ENCODE measurements at regions not wholly inside any gene's neighbourhood (a gene's known extent, or its start where the extent isn't known, plus 50 kb on each side); places are given as distances from the start of the nearest gene placed in this dataset.

GRCh38 chr11:24234822-24235508 lies 261.9 kb upstream of the LUZP2 start:
- no peaks in the 10 kb centered on the region for H3K36me3 ChIP-seq (ENCODE audit: control insufficient read depth, insufficient read depth, low read length)
- H3K9me3 ChIP-seq (ENCODE audit: control insufficient read depth, low read length), result no peaks in the 10 kb centered on the region
- no peak overlapping the region for H3K4me3 ChIP-seq (ENCODE audit: low read length)
- peaks cover 15% of the 10 kb centered on the region for H3K4me1 ChIP-seq (ENCODE audit: control insufficient read depth, insufficient read depth, low read length)
- H3K9ac ChIP-seq (ENCODE audit: low read length), result no peak overlapping the region
- H3K27me3 ChIP-seq (ENCODE audit: control insufficient read depth, insufficient read depth, low read length), result no peaks in the 10 kb centered on the region

- no peak overlapping the region for H3K4me3 ChIP-seq (ENCODE audit: low read length)
- no peaks in the 10 kb centered on the region for H3K27me3 ChIP-seq (ENCODE audit: control insufficient read depth, insufficient read depth, low read length)
- H3K4me1 ChIP-seq (ENCODE audit: control insufficient read depth, insufficient read depth, low read length), result peaks cover 13% of the 10 kb centered on the region
- no peaks in the 10 kb centered on the region for H3K9me3 ChIP-seq (ENCODE audit: control insufficient read depth, low read length)
- no peak overlapping the region for H3K9ac ChIP-seq (ENCODE audit: low read length)
- H3K36me3 ChIP-seq (ENCODE audit: control insufficient read depth, insufficient read depth, low read length), result no peaks in the 10 kb centered on the region
Observed at GRCh38 chr11:24238771-24239645, 257.8 kb upstream of the LUZP2 start.

GRCh38 chr11:24239930-24240329 lies 256.9 kb upstream of the LUZP2 start:
- no peaks in the 10 kb centered on the region for H3K9me3 ChIP-seq (ENCODE audit: control insufficient read depth, low read length)
- H3K4me3 ChIP-seq (ENCODE audit: low read length), result no peak overlapping the region
- no peaks in the 10 kb centered on the region for H3K36me3 ChIP-seq (ENCODE audit: control insufficient read depth, insufficient read depth, low read length)
- H3K4me1 ChIP-seq (ENCODE audit: control insufficient read depth, insufficient read depth, low read length), result peaks cover 4% of the 10 kb centered on the region
- H3K9ac ChIP-seq (ENCODE audit: low read length), result no peak overlapping the region
- H3K27me3 ChIP-seq (ENCODE audit: control insufficient read depth, insufficient read depth, low read length), result no peaks in the 10 kb centered on the region

GRCh38 chr11:24240496-24241175 lies 256.2 kb upstream of the LUZP2 start:
- Histone ChIP-seq H3K36me3 (ENCODE audit: control insufficient read depth, insufficient read depth, low read length) (no peaks in the 10 kb centered on the region), H3K4me1 (ENCODE audit: control insufficient read depth, insufficient read depth, low read length) (no peaks in the 10 kb centered on the region), H3K4me3 (ENCODE audit: low read length) (no peak overlapping the region), H3K9ac (ENCODE audit: low read length) (no peak overlapping the region), H3K27me3 (ENCODE audit: control insufficient read depth, insufficient read depth, low read length) (no peaks in the 10 kb centered on the region), H3K9me3 (ENCODE audit: control insufficient read depth, low read length) (no peaks in the 10 kb centered on the region)

GRCh38 chr11:24246715-24247114 lies 250.1 kb upstream of the LUZP2 start:
- Histone ChIP-seq H3K36me3 (ENCODE audit: control insufficient read depth, insufficient read depth, low read length) (no peaks in the 10 kb centered on the region), H3K4me1 (ENCODE audit: control insufficient read depth, insufficient read depth, low read length) (no peaks in the 10 kb centered on the region), H3K9me3 (ENCODE audit: control insufficient read depth, low read length) (no peaks in the 10 kb centered on the region), H3K4me3 (ENCODE audit: low read length) (no peak overlapping the region), H3K27me3 (ENCODE audit: control insufficient read depth, insufficient read depth, low read length) (no peaks in the 10 kb centered on the region), H3K9ac (ENCODE audit: low read length) (no peak overlapping the region)

- H3K9me3 ChIP-seq (ENCODE audit: control insufficient read depth, low read length), result no peaks in the 10 kb centered on the region
- no peaks in the 10 kb centered on the region for H3K4me1 ChIP-seq (ENCODE audit: control insufficient read depth, insufficient read depth, low read length)
Observed at GRCh38 chr11:24247846-24248245, 249.0 kb upstream of the LUZP2 start.

GRCh38 chr11:24249921-24250320 lies 246.9 kb upstream of the LUZP2 start:
- no peaks in the 10 kb centered on the region for H3K36me3 ChIP-seq (ENCODE audit: control insufficient read depth, insufficient read depth, low read length)
- H3K9ac ChIP-seq (ENCODE audit: low read length), result no peak overlapping the region
- no peak overlapping the region for H3K4me3 ChIP-seq (ENCODE audit: low read length)
- H3K4me1 ChIP-seq (ENCODE audit: control insufficient read depth, insufficient read depth, low read length), result peaks cover 9% of the 10 kb centered on the region
- H3K27me3 ChIP-seq (ENCODE audit: control insufficient read depth, insufficient read depth, low read length), result no peaks in the 10 kb centered on the region
- H3K9me3 ChIP-seq (ENCODE audit: control insufficient read depth, low read length), result no peaks in the 10 kb centered on the region

More at GRCh38 chr11:24247846-24248245, 249.0 kb upstream of the LUZP2 start:
- Histone ChIP-seq H3K4me3 (ENCODE audit: low read length) (no peak overlapping the region), H3K9ac (ENCODE audit: low read length) (no peak overlapping the region), H3K27me3 (ENCODE audit: control insufficient read depth, insufficient read depth, low read length) (no peaks in the 10 kb centered on the region), H3K36me3 (ENCODE audit: control insufficient read depth, insufficient read depth, low read length) (no peaks in the 10 kb centered on the region)

GRCh38 chr11:24253237-24253760 lies 243.6 kb upstream of the LUZP2 start:
- Histone ChIP-seq H3K9ac (ENCODE audit: low read length) (no peak overlapping the region), H3K27me3 (ENCODE audit: control insufficient read depth, insufficient read depth, low read length) (no peaks in the 10 kb centered on the region), H3K4me1 (ENCODE audit: control insufficient read depth, insufficient read depth, low read length) (peaks cover 9% of the 10 kb centered on the region), H3K4me3 (ENCODE audit: low read length) (no peak overlapping the region), H3K36me3 (ENCODE audit: control insufficient read depth, insufficient read depth, low read length) (no peaks in the 10 kb centered on the region), H3K9me3 (ENCODE audit: control insufficient read depth, low read length) (no peaks in the 10 kb centered on the region)

- no peaks in the 10 kb centered on the region for H3K4me1 ChIP-seq (ENCODE audit: control insufficient read depth, insufficient read depth, low read length)
- H3K36me3 ChIP-seq (ENCODE audit: control insufficient read depth, insufficient read depth, low read length), result no peaks in the 10 kb centered on the region
- no peak overlapping the region for H3K9ac ChIP-seq (ENCODE audit: low read length)
- H3K27me3 ChIP-seq (ENCODE audit: control insufficient read depth, insufficient read depth, low read length), result no peaks in the 10 kb centered on the region
- no peak overlapping the region for H3K4me3 ChIP-seq (ENCODE audit: low read length)
- H3K9me3 ChIP-seq (ENCODE audit: control insufficient read depth, low read length), result no peaks in the 10 kb centered on the region
Observed at GRCh38 chr11:24264868-24265267, 232.0 kb upstream of the LUZP2 start.

GRCh38 chr11:24267014-24267413 lies 229.8 kb upstream of the LUZP2 start:
- no peaks in the 10 kb centered on the region for H3K36me3 ChIP-seq (ENCODE audit: control insufficient read depth, insufficient read depth, low read length)
- H3K9me3 ChIP-seq (ENCODE audit: control insufficient read depth, low read length), result no peaks in the 10 kb centered on the region
- no peak overlapping the region for H3K4me3 ChIP-seq (ENCODE audit: low read length)
- H3K27me3 ChIP-seq (ENCODE audit: control insufficient read depth, insufficient read depth, low read length), result no peaks in the 10 kb centered on the region
- H3K4me1 ChIP-seq (ENCODE audit: control insufficient read depth, insufficient read depth, low read length), result no peaks in the 10 kb centered on the region
- no peak overlapping the region for H3K9ac ChIP-seq (ENCODE audit: low read length)

GRCh38 chr11:24271798-24272197 lies 225.1 kb upstream of the LUZP2 start:
- no peak overlapping the region for H3K4me3 ChIP-seq (ENCODE audit: low read length)
- no peaks in the 10 kb centered on the region for H3K27me3 ChIP-seq (ENCODE audit: control insufficient read depth, insufficient read depth, low read length)
- H3K36me3 ChIP-seq (ENCODE audit: control insufficient read depth, insufficient read depth, low read length), result no peaks in the 10 kb centered on the region
- H3K4me1 ChIP-seq (ENCODE audit: control insufficient read depth, insufficient read depth, low read length), result no peaks in the 10 kb centered on the region
- H3K9me3 ChIP-seq (ENCODE audit: control insufficient read depth, low read length), result no peaks in the 10 kb centered on the region
- H3K9ac ChIP-seq (ENCODE audit: low read length), result no peak overlapping the region

All from mucosa of stomach (tissue), 1 donor.